ENCODE measurements at regions not wholly inside any gene's neighbourhood (a gene's known extent, or its start where the extent isn't known, plus 50 kb on each side); places are given as distances from the start of the nearest gene placed in this dataset.

DNA sequence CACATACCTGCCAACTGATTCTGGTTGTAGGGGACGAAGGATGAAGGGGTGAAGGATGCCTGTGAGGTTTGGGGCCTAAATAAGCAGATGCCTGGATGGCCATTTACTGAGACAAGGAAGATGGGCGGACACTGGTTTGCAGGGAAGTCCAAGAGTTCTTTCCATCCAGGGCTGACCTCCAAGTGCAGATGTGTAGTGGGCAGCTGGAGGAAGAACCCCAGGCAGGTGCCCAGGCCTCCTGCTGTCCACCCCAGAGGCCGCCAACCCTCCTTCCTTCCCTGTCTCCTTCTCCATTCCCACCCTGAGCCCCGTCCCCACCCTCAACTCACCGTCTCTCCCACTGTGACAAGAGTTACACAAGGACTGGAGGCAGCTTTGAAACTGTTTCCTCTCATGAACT is 171.5 kb downstream of the KATNAL1 start:
- ChIA-PET POLR2A (no interaction called here), CTCF (interaction anchor here (0.6 to 2.0 kb wide), 2 partner anchors 9 to 327 kb away, joined by 3 to 5 read pairs; no protein-coding TSS in a partner anchor)
- WGBS (ENCODE audit: missing lambda C conversion rate): 81% methylated on average over 5 of the region's 5 CpGs
- Histone ChIP-seq H3K4me2 (no peak overlapping the region), H3K4me1 (0 out of 3 replicates have a peak, but pooled peaks cover 4% of the 10 kb centered on the region), H3K4me3 (no peak overlapping the region), H3K9me3 (no peaks in the 10 kb centered on the region), H3K27ac (no peak overlapping the region)
- FAIRE-seq (no peak), ATAC-seq (no peak), DNase-seq (ENCODE audit: low read depth in 1 of 2, low spot score in 1 of 2) (no peak)
- TF ChIP-seq CBX8 (IDR thresholded peaks at IDR 0.05) (no peak), NR3C1 (IDR thresholded peaks at IDR 0.05) (no peak), E2F6 (IDR thresholded peaks at IDR 0.05; ENCODE audit: borderline replicate concordance, low read depth) (no peak), MAFK (IDR thresholded peaks at IDR 0.05; ENCODE audit: partially characterized antibody) (no peak), RARB (CRISPR knock-in tag; IDR thresholded peaks at IDR 0.05) (no peak), RAD21 (conservative IDR thresholded peaks at IDR 0.05 in 1 of 2, IDR thresholded peaks at IDR 0.05 in 1 of 2) (no peak), TP53 (CRISPR knock-in tag; IDR thresholded peaks at IDR 0.05) (no peak), NFE2L2 (conservative IDR thresholded peaks at IDR 0.05; ENCODE audit: low read length) (no peak), RCOR1 (IDR thresholded peaks at IDR 0.05; ENCODE audit: low read depth, low read length) (no peak), KDM1A (IDR thresholded peaks at IDR 0.05; ENCODE audit: low read depth) (no peak), SMC3 (IDR thresholded peaks at IDR 0.05) (no peak), POLR2A (IDR thresholded peaks at IDR 0.05; ENCODE audit: low read length) (no peak), BHLHE40 (IDR thresholded peaks at IDR 0.05; ENCODE audit: low read depth, low read length) (no peak), EHMT2 (IDR thresholded peaks at IDR 0.05; ENCODE audit: low read depth) (no peak), ZFP36 (IDR thresholded peaks at IDR 0.05; ENCODE audit: borderline replicate concordance, partially characterized antibody) (no peak)
- TF ChIP-seq, protein P1, sequence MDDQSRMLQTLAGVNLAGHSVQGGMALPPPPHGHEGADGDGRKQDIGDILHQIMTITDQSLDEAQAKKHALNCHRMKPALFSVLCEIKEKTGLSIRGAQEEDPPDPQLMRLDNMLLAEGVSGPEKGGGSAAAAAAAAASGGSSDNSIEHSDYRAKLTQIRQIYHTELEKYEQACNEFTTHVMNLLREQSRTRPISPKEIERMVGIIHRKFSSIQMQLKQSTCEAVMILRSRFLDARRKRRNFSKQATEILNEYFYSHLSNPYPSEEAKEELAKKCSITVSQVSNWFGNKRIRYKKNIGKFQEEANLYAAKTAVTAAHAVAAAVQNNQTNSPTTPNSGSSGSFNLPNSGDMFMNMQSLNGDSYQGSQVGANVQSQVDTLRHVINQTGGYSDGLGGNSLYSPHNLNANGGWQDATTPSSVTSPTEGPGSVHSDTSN (IDR thresholded peaks at IDR 0.05): no peak
- TF ChIP-seq, protein P2, sequence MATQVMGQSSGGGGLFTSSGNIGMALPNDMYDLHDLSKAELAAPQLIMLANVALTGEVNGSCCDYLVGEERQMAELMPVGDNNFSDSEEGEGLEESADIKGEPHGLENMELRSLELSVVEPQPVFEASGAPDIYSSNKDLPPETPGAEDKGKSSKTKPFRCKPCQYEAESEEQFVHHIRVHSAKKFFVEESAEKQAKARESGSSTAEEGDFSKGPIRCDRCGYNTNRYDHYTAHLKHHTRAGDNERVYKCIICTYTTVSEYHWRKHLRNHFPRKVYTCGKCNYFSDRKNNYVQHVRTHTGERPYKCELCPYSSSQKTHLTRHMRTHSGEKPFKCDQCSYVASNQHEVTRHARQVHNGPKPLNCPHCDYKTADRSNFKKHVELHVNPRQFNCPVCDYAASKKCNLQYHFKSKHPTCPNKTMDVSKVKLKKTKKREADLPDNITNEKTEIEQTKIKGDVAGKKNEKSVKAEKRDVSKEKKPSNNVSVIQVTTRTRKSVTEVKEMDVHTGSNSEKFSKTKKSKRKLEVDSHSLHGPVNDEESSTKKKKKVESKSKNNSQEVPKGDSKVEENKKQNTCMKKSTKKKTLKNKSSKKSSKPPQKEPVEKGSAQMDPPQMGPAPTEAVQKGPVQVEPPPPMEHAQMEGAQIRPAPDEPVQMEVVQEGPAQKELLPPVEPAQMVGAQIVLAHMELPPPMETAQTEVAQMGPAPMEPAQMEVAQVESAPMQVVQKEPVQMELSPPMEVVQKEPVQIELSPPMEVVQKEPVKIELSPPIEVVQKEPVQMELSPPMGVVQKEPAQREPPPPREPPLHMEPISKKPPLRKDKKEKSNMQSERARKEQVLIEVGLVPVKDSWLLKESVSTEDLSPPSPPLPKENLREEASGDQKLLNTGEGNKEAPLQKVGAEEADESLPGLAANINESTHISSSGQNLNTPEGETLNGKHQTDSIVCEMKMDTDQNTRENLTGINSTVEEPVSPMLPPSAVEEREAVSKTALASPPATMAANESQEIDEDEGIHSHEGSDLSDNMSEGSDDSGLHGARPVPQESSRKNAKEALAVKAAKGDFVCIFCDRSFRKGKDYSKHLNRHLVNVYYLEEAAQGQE (IDR thresholded peaks at IDR 0.05): no peak

- 0 out of 3 replicates have a peak, but pooled peaks cover 4% of the 10 kb centered on the region for H3K4me1 ChIP-seq
- WGBS (ENCODE audit: missing lambda C conversion rate): 73% methylated on average over 6 of the region's 7 CpGs
- no peaks in the 10 kb centered on the region for H3K9me3 ChIP-seq
- no peak for TF ChIP-seq JUNB (IDR thresholded peaks at IDR 0.05)
- no peak for TF ChIP-seq ZSCAN20 (CRISPR knock-in tag; IDR thresholded peaks at IDR 0.05)
- TF ChIP-seq ESRRA (IDR thresholded peaks at IDR 0.05; ENCODE audit: borderline replicate concordance, low read length): no peak
- no peak for TF ChIP-seq HOXB5 (CRISPR knock-in tag; IDR thresholded peaks at IDR 0.05)
- TF ChIP-seq RARB (CRISPR knock-in tag; IDR thresholded peaks at IDR 0.05): no peak
- no peak for TF ChIP-seq CEBPB (IDR thresholded peaks at IDR 0.05)
- TF ChIP-seq, protein P1 (IDR thresholded peaks at IDR 0.05): no peak
- no peak for TF ChIP-seq ZFP36 (IDR thresholded peaks at IDR 0.05; ENCODE audit: borderline replicate concordance, partially characterized antibody)
- no peak for TF ChIP-seq MAFK (IDR thresholded peaks at IDR 0.05; ENCODE audit: partially characterized antibody)
- no peak for TF ChIP-seq USF2 (IDR thresholded peaks at IDR 0.05)
- TF ChIP-seq KDM1A (IDR thresholded peaks at IDR 0.05; ENCODE audit: low read depth): no peak
- no peak for TF ChIP-seq TP53 (CRISPR knock-in tag; IDR thresholded peaks at IDR 0.05)
- TF ChIP-seq JUN (IDR thresholded peaks at IDR 0.05): no peak
- TF ChIP-seq EP300 (IDR thresholded peaks at IDR 0.05): no peak
- TF ChIP-seq E2F6 (IDR thresholded peaks at IDR 0.05; ENCODE audit: borderline replicate concordance, low read depth): no peak
- TF ChIP-seq NPAS2 (CRISPR knock-in tag; IDR thresholded peaks at IDR 0.05; ENCODE audit: borderline replicate concordance): no peak
- TF ChIP-seq ZNF302 (CRISPR knock-in tag; IDR thresholded peaks at IDR 0.05): no peak
- DNase-seq (ENCODE audit: low read depth in 1 of 2, low spot score in 1 of 2) (no peak), ATAC-seq (no peak), FAIRE-seq (no peak)
- H3K27ac ChIP-seq: no peak overlapping the region
- H3K4me2 ChIP-seq: no peak overlapping the region
- H3K4me3 ChIP-seq: no peak overlapping the region
- POLR2A ChIA-PET: no interaction called here
- CTCF ChIA-PET: interaction anchor here (0.6 to 2.0 kb wide), 3 partner anchors 10 to 327 kb away, joined by 3 to 5 read pairs (median 3); no protein-coding TSS in a partner anchor
Observed at GRCh38 chr13:30135351-30135750, 172.0 kb downstream of the KATNAL1 start.

All from A549 (cell line).